ENCODE measurements at regions not wholly inside any gene's neighbourhood (a gene's known extent, or its start where the extent isn't known, plus 50 kb on each side); places are given as distances from the start of the nearest gene placed in this dataset.

DNA sequence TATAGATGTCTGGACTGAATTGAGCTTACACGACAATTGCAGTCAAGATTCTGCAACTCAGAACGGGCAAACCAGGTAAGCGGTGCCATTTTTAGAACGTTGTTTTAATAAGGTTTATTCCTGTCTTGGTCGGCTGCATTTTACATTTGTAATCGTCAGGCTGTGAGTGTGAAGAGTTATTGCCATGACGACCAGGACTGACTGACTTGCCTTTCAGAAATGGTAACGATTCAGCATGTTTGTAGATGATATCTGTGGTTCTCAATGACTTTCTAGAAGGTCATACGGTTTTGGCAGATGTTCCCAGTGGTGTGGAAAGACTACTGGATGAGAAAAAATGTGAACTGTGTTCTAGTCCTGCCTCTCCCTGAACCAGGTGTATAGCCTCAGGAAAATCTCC lies 271.3 kb upstream of the B3GALT2 start:
- H3K27ac ChIP-seq = no peak overlapping the region
- WGBS = 54% methylated on average over 9 of the region's 9 CpGs
- no peaks in the 10 kb centered on the region for H3K9me3 ChIP-seq
- H3K4me3 ChIP-seq = no peak overlapping the region
- no peaks in the 10 kb centered on the region for H3K27me3 ChIP-seq
- H3K4me1 ChIP-seq = no peaks in the 10 kb centered on the region
- no peaks in the 10 kb centered on the region for H3K36me3 ChIP-seq
- no peak for DNase-seq (ENCODE audit: low spot score in 2 of 2)
- TF ChIP-seq CTCF (IDR thresholded peaks at IDR 0.05) (no peak), POLR2A (IDR thresholded peaks at IDR 0.05) (no peak), EP300 (IDR thresholded peaks at IDR 0.05) (no peak), POLR2AphosphoS5 (IDR thresholded peaks at IDR 0.05) (no peak)

GRCh38 chr1:193456811-193457280 lies 270.4 kb upstream of the B3GALT2 start:
- H3K4me1 ChIP-seq = no peaks in the 10 kb centered on the region
- no peaks in the 10 kb centered on the region for H3K36me3 ChIP-seq
- H3K4me3 ChIP-seq = no peak overlapping the region
- TF ChIP-seq CTCF (IDR thresholded peaks at IDR 0.05) = no peak
- no peak for TF ChIP-seq POLR2A (IDR thresholded peaks at IDR 0.05)
- no peak for TF ChIP-seq POLR2AphosphoS5 (IDR thresholded peaks at IDR 0.05)
- TF ChIP-seq EP300 (IDR thresholded peaks at IDR 0.05) = no peak
- no peak overlapping the region for H3K27ac ChIP-seq
- 57% methylated on average over 2 of the region's 2 CpGs for WGBS
- H3K9me3 ChIP-seq = no peaks in the 10 kb centered on the region
- no peaks in the 10 kb centered on the region for H3K27me3 ChIP-seq
- no peak for DNase-seq (ENCODE audit: low spot score in 2 of 2)

DNA sequence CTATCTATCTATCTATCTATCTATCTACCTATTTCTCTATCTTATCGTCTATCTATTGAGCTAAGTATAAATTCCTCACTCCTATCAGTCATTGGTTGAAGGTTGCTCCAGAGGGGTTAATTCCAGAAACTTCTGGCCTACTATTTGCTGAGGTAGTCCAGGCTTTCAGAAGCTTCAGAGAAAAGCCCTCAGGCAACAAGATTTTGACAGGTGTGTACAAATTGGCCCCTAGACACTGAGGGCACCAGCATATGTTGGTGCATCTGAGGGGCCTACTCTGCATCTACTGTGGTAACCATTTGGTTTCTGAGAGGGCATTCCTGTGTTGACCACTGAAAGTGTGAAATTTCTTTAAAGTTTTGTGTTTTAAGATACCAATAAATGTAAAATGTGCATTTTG lies 265.2 kb upstream of the B3GALT2 start:
- H3K4me3 ChIP-seq = no peak overlapping the region
- H3K36me3 ChIP-seq = no peaks in the 10 kb centered on the region
- 92% methylated on average over 1 of the region's 1 CpG for WGBS
- no peak for TF ChIP-seq EP300 (IDR thresholded peaks at IDR 0.05)
- no peak for TF ChIP-seq POLR2AphosphoS5 (IDR thresholded peaks at IDR 0.05)
- TF ChIP-seq CTCF (IDR thresholded peaks at IDR 0.05) = no peak
- TF ChIP-seq POLR2A (IDR thresholded peaks at IDR 0.05) = no peak
- H3K27ac ChIP-seq = no peak overlapping the region
- DNase-seq (ENCODE audit: low spot score in 2 of 2) = no peak
- no peaks in the 10 kb centered on the region for H3K9me3 ChIP-seq
- H3K27me3 ChIP-seq = no peaks in the 10 kb centered on the region
- no peaks in the 10 kb centered on the region for H3K4me1 ChIP-seq

DNA sequence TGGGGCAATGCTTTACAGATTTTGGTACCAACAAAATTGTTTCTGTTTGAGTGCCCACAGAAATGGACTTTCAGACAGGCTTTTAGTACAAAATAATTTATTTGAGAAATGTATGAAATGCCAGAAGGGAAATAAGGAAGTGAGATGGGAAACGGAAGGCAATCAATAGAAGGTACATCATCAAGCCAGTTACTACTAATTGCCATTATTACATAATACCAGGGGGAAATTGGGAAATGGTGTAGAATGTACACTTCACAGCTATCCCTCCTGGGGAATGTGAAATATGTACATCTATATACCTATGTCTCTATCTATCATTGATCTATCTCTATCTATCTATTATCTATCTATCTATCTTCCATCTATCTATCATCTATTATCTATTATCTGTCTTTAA lies 264.6 kb upstream of the B3GALT2 start:
- H3K4me3 ChIP-seq = no peak overlapping the region
- no peak overlapping the region for H3K27ac ChIP-seq
- WGBS = 80% methylated on average over 1 of the region's 1 CpG
- no peak for TF ChIP-seq CTCF (IDR thresholded peaks at IDR 0.05)
- TF ChIP-seq EP300 (IDR thresholded peaks at IDR 0.05) = no peak
- no peak for TF ChIP-seq POLR2A (IDR thresholded peaks at IDR 0.05)
- no peak for TF ChIP-seq POLR2AphosphoS5 (IDR thresholded peaks at IDR 0.05)
- DNase-seq (ENCODE audit: low spot score in 2 of 2) = no peak
- H3K4me1 ChIP-seq = no peaks in the 10 kb centered on the region
- no peaks in the 10 kb centered on the region for H3K27me3 ChIP-seq
- no peaks in the 10 kb centered on the region for H3K9me3 ChIP-seq
- no peaks in the 10 kb centered on the region for H3K36me3 ChIP-seq

- TF ChIP-seq EP300 (IDR thresholded peaks at IDR 0.05) (no peak), CTCF (IDR thresholded peaks at IDR 0.05) (no peak), POLR2AphosphoS5 (IDR thresholded peaks at IDR 0.05) (no peak), POLR2A (IDR thresholded peaks at IDR 0.05) (no peak)
- no peaks in the 10 kb centered on the region for H3K36me3 ChIP-seq
- no peaks in the 10 kb centered on the region for H3K4me1 ChIP-seq
- H3K9me3 ChIP-seq = no peaks in the 10 kb centered on the region
- no peaks in the 10 kb centered on the region for H3K27me3 ChIP-seq
- H3K27ac ChIP-seq = no peak overlapping the region
- H3K4me3 ChIP-seq = no peak overlapping the region
- 71% methylated on average over 5 of the region's 5 CpGs for WGBS
- DNase-seq (ENCODE audit: low spot score in 2 of 2) = no peak
These were observed 262.5 kb upstream of the B3GALT2 start for GRCh38 chr1:193448682-193449461.
